IMR-90 (cell line): ENCODE measurements at regions not wholly inside any gene's neighbourhood (a gene's known extent, or its start where the extent isn't known, plus 50 kb on each side); places are given as distances from the start of the nearest gene placed in this dataset.

Experiments used
- ATAC-seq: fragments of 200-7000 bp; cut with Tn5 transposase; 2 replicates; pipeline ENCODE4 v1.9.1; 2020; ENCODE audit warnings: low read depth, mild to moderate bottlenecking, moderate library complexity
- BruUV-seq: library from RNA; stranded (reverse); fragments of 400-500 nt; replicated peaks from 2 replicates; lab custom pipeline; 2021; lab: Mats Ljungman, UMichigan
- CTCF ChIA-PET: fragments of 300-600 bp; formaldehyde crosslinking; extraction: SDS; loops from one replicate; lab custom pipeline; 2021; ENCODE audit warnings: antibody characterized with exemption; lab: Yijun Ruan, JAX
- POLR2A ChIA-PET: fragments of 300-600 bp; sonication (Branson Sonifier 250); formaldehyde crosslinking; loops from one replicate; lab custom pipeline; 2022; ENCODE audit warnings: antibody characterized with exemption; ENCODE audit not compliant: unreplicated experiment; lab: Charles Lee
- DNase-seq: peaks from one replicate; pipeline ENCODE4 v3.0.0; 2013
- H2AFZ ChIP-seq: replicated peaks from 2 replicates; pipeline ENCODE3; 2013; ENCODE audit warnings: low read length, mild to moderate bottlenecking; ENCODE audit not compliant: poor library complexity
- H2AK5ac ChIP-seq: 2 replicates; pipeline ENCODE4 v1.6.1; 2013; ENCODE audit warnings: low read depth, low read length, inconsistent platforms
- H2AK9ac ChIP-seq: replicated peaks from 2 replicates; pipeline ENCODE3; 2013; ENCODE audit warnings: mild to moderate bottlenecking, low read depth, low read length, moderate library complexity; ENCODE audit not compliant: poor library complexity
- H2BK120ac ChIP-seq: 2 replicates; pipeline ENCODE4 v1.6.1; 2013; ENCODE audit warnings: low read depth, low read length, inconsistent platforms
- H2BK15ac ChIP-seq: 3 replicates; pipeline ENCODE4 v1.6.1; 2013; ENCODE audit warnings: low read depth, low read length, inconsistent platforms
- H2BK20ac ChIP-seq: 2 replicates; pipeline ENCODE4 v1.6.1; 2013; ENCODE audit warnings: low read depth, mild to moderate bottlenecking, inconsistent platforms, low read length, moderate library complexity
- H2BK5ac ChIP-seq: 2 replicates; pipeline ENCODE4 v1.6.1; 2013; ENCODE audit warnings: mild to moderate bottlenecking, low read depth, low read length, inconsistent platforms; ENCODE audit not compliant: poor library complexity, severe bottlenecking
- H3K14ac ChIP-seq: replicated peaks from 2 replicates; pipeline ENCODE4 v1.6.1; 2013; ENCODE audit warnings: low read depth, low read length, inconsistent platforms
- H3K18ac ChIP-seq: 2 replicates; pipeline ENCODE4 v1.6.1; 2013; ENCODE audit warnings: low read depth, low read length, control low read depth
- H3K23ac ChIP-seq: 2 replicates; pipeline ENCODE4 v1.6.1; 2013; ENCODE audit warnings: low read depth, low read length, inconsistent platforms
- H3K27ac ChIP-seq: 2 replicates; pipeline ENCODE4 v1.5.1; 2013; ENCODE audit warnings: mild to moderate bottlenecking, control low read depth, low read length; ENCODE audit not compliant: insufficient read depth
- H3K27me3 ChIP-seq: 2 replicates; pipeline ENCODE4 v1.6.1; 2013; ENCODE audit warnings: low read length; ENCODE audit not compliant: control insufficient read depth, insufficient read depth
- H3K36me3 ChIP-seq: 2 replicates; pipeline ENCODE4 v1.6.1; 2013; ENCODE audit warnings: low read length, mixed read lengths; ENCODE audit not compliant: control insufficient read depth, insufficient read depth
- H3K4ac ChIP-seq: 2 replicates; pipeline ENCODE4 v1.6.1; 2013; ENCODE audit warnings: low read depth, low read length, inconsistent platforms
- H3K4me1 ChIP-seq: 2 replicates; pipeline ENCODE4 v1.6.1; 2013; ENCODE audit warnings: low read length, mixed read lengths; ENCODE audit not compliant: control insufficient read depth, insufficient read depth
- H3K4me2 ChIP-seq: 2 replicates; pipeline ENCODE4 v1.6.1; 2013; ENCODE audit warnings: low read depth, mild to moderate bottlenecking, control low read depth, low read length, moderate library complexity
- H3K4me3 ChIP-seq: 2 replicates; pipeline ENCODE4 v1.5.1; 2013; ENCODE audit warnings: low read depth, mild to moderate bottlenecking, control low read depth, low read length, moderate library complexity; ENCODE audit not compliant: insufficient read depth
- H3K56ac ChIP-seq: 2 replicates; pipeline ENCODE4 v1.6.1; 2013; ENCODE audit warnings: low read length, inconsistent platforms; ENCODE audit not compliant: insufficient read depth; ENCODE audit errors: extremely low read depth
- H3K79me1 ChIP-seq, 2 experiments: 2 replicates each; pipeline ENCODE4 v1.6.1; 2013; ENCODE audit warnings: low read length in 2 of 2, inconsistent platforms in 1 of 2, low read depth in 1 of 2
- H3K9ac ChIP-seq: 2 replicates; pipeline ENCODE4 v1.6.1; 2013; ENCODE audit warnings: low read depth, low read length, control low read depth
- H3K9me1 ChIP-seq: 2 replicates; pipeline ENCODE4 v1.6.1; 2013; ENCODE audit warnings: low read length, inconsistent platforms; ENCODE audit not compliant: insufficient read depth
- H3K9me3 ChIP-seq: 2 replicates; pipeline ENCODE4 v1.6.1; 2013; ENCODE audit warnings: low read length; ENCODE audit not compliant: control insufficient read depth, insufficient read depth
- H4K20me1 ChIP-seq: 2 replicates; pipeline ENCODE4 v1.6.1; 2013; ENCODE audit warnings: low read length, inconsistent platforms; ENCODE audit not compliant: insufficient read depth
- H4K5ac ChIP-seq: 2 replicates; pipeline ENCODE4 v1.6.1; 2013; ENCODE audit warnings: mild to moderate bottlenecking, low read depth, low read length, control low read depth
- H4K8ac ChIP-seq, 2 experiments: 2 replicates each; pipeline ENCODE4 v1.6.1; 2013; ENCODE audit warnings: low read depth in 2 of 2, low read length in 2 of 2, control low read depth in 1 of 2, inconsistent platforms in 1 of 2
- H4K91ac ChIP-seq: 2 replicates; pipeline ENCODE4 v1.6.1; 2013; ENCODE audit warnings: low read depth, low read length, inconsistent platforms; ENCODE audit not compliant: insufficient read depth
- MAZ ChIP-seq: IDR thresholded peaks from 2 replicates; pipeline ENCODE4 v1.6.1; 2012; ENCODE audit warnings: low read depth, mild to moderate bottlenecking, low read length, improper control_type of control experiment, moderate library complexity, borderline replicate concordance
- RCOR1 ChIP-seq: IDR thresholded peaks from 2 replicates; pipeline ENCODE4 v1.6.1; 2012; ENCODE audit warnings: mild to moderate bottlenecking, low read length, improper control_type of control experiment; ENCODE audit not compliant: insufficient replicate concordance
- SMC3 ChIP-seq: fragments of 150-350 bp; IDR thresholded peaks from 2 replicates; pipeline ENCODE4 v1.6.1; 2016; ENCODE audit warnings: low read depth, mild to moderate bottlenecking, antibody characterized with exemption, low read length, moderate library complexity
- dilution Hi-C: fragments of 300-500 bp; cut with HindIII; formaldehyde crosslinking; loops from one replicate; pipeline ENCODE4 v1.14.3; 2018; ENCODE audit warnings: low sequenced_read_pairs; ENCODE audit not compliant: unreplicated experiment
- in situ Hi-C: fragments of 300-500 bp; cut with MboI; formaldehyde crosslinking; loops from 3 replicates; pipeline ENCODE4 v1.14.3; 2019; ENCODE audit warnings: low sequenced_read_pairs, inconsistent platforms, mixed read lengths
- intact Hi-C: fragments of 100-400 bp; cut with micrococcal nuclease; formaldehyde crosslinking; loops from 2 replicates; pipeline ENCODE4 v1.10.0; 2022
- TF ChIP-seq, protein P1 (sequence below): conservative IDR thresholded peaks from 2 replicates; pipeline ENCODE4 v1.5.1; 2012; ENCODE audit warnings: mild to moderate bottlenecking, low read depth, low read length, improper control_type of control experiment

DNA sequence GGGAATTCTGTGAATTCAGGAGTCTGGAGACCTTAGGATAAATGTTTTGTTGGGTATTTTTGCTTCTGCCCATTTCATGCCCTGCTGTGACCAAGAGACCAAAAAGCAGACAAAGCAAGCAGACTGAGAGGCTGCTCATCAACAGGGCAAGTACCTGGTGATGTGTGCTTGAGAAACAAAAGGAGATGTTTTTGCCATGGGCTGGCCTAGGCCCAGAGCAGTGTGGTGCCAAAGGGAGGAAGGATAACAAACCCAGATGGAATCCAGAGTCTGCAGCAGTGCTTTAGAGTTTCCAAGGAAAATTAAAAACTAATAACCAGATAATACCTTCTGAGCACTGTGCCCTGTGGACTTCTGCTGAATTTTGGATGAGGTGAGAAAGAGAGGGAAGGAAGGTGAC is 538.4 kb downstream of the STK39 start:
- ATAC-seq (no peak), DNase-seq (no peak)
- no peak overlapping the region for H4K5ac ChIP-seq
- no peak overlapping the region for H3K56ac ChIP-seq
- no peak overlapping the region for H3K14ac ChIP-seq
- no peak overlapping the region for H2BK20ac ChIP-seq
- CTCF ChIA-PET, result no interaction called here
- no peak overlapping the region for H3K4me2 ChIP-seq
- no peaks in the 10 kb centered on the region for H3K9me3 ChIP-seq
- H2AK5ac ChIP-seq, result no peak overlapping the region
- no peak overlapping the region for H2AFZ ChIP-seq
- H2BK120ac ChIP-seq, result no peak overlapping the region
- intact Hi-C loops (no loop called here), in situ Hi-C loops (no loop called here), dilution Hi-C loops (no loop called here)
- no peak overlapping the region for H2BK15ac ChIP-seq
- no peaks in the 10 kb centered on the region for H3K4me1 ChIP-seq
- no peak overlapping the region for H3K9ac ChIP-seq
- BruUV-seq, result no TSS peak
- no peak overlapping the region for H3K4ac ChIP-seq
- no peak overlapping the region for H2AK9ac ChIP-seq
- H3K27me3 ChIP-seq, result no peaks in the 10 kb centered on the region
- no peak overlapping the region for H3K23ac ChIP-seq
- TF ChIP-seq, protein P1, sequence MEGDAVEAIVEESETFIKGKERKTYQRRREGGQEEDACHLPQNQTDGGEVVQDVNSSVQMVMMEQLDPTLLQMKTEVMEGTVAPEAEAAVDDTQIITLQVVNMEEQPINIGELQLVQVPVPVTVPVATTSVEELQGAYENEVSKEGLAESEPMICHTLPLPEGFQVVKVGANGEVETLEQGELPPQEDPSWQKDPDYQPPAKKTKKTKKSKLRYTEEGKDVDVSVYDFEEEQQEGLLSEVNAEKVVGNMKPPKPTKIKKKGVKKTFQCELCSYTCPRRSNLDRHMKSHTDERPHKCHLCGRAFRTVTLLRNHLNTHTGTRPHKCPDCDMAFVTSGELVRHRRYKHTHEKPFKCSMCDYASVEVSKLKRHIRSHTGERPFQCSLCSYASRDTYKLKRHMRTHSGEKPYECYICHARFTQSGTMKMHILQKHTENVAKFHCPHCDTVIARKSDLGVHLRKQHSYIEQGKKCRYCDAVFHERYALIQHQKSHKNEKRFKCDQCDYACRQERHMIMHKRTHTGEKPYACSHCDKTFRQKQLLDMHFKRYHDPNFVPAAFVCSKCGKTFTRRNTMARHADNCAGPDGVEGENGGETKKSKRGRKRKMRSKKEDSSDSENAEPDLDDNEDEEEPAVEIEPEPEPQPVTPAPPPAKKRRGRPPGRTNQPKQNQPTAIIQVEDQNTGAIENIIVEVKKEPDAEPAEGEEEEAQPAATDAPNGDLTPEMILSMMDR, result no peak
- no peak for TF ChIP-seq RCOR1
- no peak for TF ChIP-seq MAZ
- no peak for TF ChIP-seq SMC3
- no peaks in the 10 kb centered on the region for H3K79me1 ChIP-seq
- no peak overlapping the region for H4K91ac ChIP-seq
- no peak overlapping the region for H3K27ac ChIP-seq
- H4K20me1 ChIP-seq, result no peaks in the 10 kb centered on the region
- no peaks in the 10 kb centered on the region for H3K36me3 ChIP-seq
- no peak overlapping the region for H3K18ac ChIP-seq
- POLR2A ChIA-PET, result no interaction called here
- no peak overlapping the region for H4K8ac ChIP-seq
- H3K9me1 ChIP-seq, result no peaks in the 10 kb centered on the region
- no peak overlapping the region for H3K4me3 ChIP-seq
- H2BK5ac ChIP-seq, result no peak overlapping the region
